ENCODE measurements at regions not wholly inside any gene's neighbourhood (a gene's known extent, or its start where the extent isn't known, plus 50 kb on each side); places are given as distances from the start of the nearest gene placed in this dataset.
"Not testable (repeated sequence)": the region's sequence is repeated elsewhere in the genome, so short reads cannot be mapped to it uniquely, and the experiment has no call there.

- DNase-seq = no peak
These were observed 183.8 kb upstream of the KCNMB2 start for GRCh38 chr3:178352326-178353005.

DNA sequence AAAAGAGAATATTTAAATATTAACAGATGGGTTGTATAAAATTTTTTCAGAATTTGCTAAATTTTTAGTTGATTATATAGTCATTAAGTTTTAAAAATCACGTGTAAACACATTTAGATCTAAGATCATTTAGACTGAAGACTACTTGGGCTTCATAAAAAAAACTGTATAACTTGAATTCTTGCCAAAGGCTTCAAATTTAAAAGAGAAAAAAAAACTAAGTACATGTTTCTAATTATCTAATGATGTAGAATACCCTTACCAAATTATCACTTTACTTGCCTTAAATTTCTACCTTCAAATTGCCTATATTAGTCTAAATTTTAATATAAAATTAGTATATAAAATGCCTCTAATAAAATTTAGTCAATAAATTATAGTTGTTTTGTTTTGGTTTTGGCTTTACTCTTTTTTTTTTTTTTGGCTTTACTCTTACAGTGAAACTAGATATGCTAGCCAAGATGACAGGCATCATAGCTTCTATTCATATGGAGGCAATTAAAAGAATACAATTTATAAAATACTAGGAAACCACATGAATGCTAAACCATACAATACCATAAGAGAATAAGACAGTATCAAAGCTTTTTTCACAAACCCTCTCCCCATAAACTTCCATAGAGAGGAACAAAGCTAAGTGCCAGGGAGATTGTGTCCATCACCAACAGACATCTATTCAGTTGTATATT is 183.1 kb upstream of the KCNMB2 start:
- no peak for DNase-seq

GRCh38 chr3:178359728-178360127 is 176.5 kb upstream of the KCNMB2 start:
- no peak for DNase-seq

- DNase-seq = not testable (repeated sequence)
These were observed 173.2 kb upstream of the KCNMB2 start for GRCh38 chr3:178363048-178363447.

DNA sequence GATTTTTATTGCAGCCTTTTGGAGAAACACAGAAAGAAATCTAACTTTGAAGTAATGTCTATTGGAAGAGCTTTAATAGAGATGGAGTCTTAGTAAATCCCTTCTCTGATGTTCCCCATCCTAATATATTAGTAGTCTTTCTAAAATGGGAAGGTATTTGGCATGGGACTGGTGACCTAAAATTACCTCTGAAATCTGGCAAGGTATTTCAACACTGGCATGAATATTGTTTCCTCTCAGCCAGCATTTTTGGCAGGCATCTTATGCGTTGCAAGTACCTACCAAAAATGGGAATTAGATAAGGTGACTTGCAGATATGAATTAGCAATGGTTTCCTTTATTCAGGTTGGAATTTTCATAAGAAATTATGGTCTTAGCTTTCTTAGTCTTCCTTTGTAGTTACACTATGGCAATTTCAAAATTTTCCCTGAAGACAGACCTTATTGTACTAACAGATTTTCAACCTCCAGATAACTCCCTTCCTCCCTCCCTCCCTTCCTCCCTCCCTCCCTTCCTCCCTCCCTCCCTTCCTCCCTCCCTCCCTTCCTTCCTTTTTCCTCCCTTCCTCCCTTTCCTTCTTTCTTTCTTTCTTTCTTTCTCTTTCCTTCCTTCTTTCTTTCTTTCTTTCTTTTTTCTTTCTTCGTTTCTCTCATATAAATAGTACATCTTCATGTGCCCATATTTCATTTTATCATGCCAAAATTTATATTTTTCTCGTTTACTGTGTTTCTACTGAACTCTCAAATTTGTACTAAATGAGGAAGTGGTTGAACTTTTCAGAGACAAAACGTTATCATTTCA is 168.2 kb upstream of the KCNMB2 start:
- DNase-seq = no peak

DNA sequence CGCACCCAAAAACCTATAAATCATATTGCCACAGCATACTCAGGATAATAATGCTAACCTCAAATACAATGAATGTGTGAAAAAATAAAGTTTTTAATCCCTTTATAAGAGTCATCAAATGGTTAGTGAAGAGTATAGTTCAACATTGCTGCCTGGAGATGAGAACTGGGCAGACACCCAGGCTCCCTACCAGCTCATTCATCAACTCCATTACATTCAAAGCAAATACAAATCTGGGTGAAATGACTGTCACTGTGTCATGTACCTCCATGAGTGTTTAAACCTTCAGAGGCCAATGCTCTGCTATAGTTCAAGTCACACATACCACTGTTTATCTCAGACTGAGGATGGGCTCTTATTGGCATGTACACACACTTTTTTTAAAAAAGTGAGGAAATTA is 167.2 kb upstream of the KCNMB2 start:
- no peak for DNase-seq

DNA sequence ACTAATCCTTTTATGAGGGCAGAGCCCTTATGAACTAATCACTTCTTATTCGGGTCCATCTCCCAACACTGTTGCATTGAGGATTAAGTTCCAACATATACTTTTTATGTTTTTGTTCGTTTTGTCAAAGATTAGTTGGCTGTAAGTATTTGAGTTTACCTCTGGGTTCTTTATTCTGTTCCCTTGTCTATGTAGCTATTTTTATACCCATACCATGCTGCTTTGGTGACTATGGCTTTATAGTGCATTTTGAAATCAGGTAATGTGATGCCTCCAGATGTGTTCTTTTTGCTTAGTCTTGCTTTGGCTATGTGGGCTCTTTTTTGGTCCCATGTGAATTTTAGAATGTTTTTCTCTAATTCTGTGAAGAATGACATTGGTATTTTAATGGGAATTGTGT is 166.4 kb upstream of the KCNMB2 start:
- DNase-seq = no peak

GRCh38 chr3:178370387-178370786 is 165.8 kb upstream of the KCNMB2 start:
- DNase-seq = no peak

DNA sequence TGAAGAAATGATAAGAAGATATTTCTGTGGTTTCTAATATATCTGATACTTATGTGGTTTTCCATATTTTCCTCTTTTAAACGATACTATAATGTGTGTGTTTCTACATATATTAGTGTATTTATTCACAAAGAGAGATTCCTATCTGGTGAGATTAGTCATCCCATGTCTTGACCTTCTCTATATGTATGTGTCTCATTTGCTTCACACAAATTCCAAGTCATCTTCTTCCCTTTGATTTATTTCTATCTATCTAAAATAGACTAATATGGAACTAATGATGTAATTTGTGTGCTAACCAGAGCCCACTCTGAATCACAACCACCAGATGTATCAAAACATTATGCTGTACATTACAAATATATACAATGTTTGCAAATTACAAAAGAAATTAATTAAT is 154.7 kb upstream of the KCNMB2 start:
- no peak for DNase-seq

GRCh38 chr3:178381971-178382448 is 154.2 kb upstream of the KCNMB2 start:
- DNase-seq = no peak

DNA sequence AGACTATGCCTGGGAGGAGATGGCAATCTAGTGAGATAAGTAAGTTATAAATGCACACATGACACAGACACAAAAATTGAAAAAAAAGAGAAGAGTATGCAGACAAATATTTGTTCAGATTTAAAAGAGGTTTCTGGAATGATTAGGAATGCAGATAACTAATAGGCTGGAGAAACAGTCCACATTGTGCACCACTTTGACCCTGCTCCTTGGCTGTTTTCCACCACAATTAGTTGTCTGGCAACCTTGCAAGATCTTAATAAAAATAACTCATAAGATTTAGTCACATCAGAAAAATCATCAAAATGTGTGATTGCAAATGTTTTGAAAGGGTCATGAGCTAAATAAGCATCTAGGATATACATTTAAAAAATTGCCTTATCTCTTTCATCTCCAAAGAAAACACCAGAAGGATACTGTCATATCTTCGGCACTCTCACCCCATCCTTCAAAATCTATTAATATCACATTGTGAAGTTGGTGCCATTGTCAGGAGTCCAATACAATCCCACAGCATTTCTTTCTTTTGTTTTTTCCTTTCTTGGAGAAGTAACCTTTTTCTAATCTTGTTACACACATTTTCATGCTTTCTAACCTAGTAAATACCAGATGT is 153.7 kb upstream of the KCNMB2 start:
- DNase-seq = no peak

GRCh38 chr3:178384321-178385230 is 151.7 kb upstream of the KCNMB2 start:
- no peak for DNase-seq

DNA sequence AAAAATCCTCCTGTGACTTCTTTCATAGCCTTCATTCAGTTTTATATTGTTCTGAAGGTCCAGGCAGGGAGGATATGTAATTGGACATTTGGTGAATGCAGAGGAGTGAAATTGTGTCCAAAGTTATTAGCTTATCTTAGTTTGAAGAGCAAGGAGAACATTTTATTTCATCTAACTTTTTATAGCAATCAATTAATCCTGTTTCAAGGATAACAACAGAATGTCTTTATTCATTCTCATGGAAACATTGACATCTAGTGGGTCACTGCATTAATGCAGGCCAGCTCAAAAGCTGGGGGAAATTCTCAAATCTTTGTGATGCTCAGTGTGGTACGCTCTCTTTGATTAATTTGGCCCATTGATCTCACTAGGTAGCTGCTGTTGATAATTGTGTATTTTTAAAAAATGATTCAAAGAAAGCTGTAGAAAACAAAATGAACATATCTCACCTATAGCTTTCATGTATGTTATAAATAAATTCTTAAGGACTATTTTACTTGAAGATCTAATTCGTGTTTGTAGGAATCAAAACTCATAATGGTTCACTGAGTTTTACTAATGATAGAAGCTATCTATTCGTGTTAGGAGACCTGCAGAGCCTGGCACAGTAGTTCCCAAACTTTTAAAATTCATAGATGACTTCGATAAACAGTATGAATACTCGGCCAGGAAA is 150.8 kb upstream of the KCNMB2 start:
- DNase-seq = peak; percentile 38

- DNase-seq = no peak
These were observed 149.8 kb upstream of the KCNMB2 start for GRCh38 chr3:178386401-178386800.

DNA sequence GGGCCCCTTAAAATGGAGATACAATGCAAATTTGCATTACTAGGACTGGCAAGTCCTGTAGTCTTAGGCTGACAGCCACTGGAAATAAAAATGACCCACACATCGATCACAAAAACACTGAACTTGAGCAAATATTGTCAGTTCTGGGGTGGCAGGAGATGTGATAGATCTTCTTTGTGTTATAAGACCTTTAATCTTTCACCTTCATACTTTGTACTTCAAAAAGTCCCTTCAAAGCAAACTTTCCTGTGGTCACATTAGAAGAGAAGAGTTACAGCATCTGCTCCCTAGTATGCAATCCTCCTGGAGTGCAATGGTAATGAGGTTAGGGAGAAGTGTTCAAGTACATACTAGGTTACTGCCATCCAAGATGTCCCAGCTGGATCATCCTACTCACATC is 149.4 kb upstream of the KCNMB2 start:
- no peak for DNase-seq

- DNase-seq = no peak
These were observed 147.8 kb upstream of the KCNMB2 start for GRCh38 chr3:178388473-178388872.

DNA sequence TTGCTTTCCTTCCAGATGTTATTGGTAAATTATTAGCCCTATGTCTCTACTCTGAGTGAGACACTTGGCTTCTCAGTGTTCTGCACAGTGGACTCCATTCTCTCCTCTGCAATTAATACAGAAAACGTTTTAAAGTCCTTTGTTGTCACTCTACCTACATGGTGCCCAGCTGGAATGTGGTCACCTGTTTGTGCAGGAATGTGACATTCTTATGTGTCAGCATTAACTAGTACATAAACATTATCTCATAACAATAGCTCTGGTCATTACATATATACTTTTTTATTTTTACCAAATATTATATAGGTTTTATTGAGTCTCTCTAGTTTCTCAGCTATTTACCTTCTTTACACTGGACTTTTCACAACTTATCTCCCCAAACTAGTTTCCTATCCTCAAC is 147.0 kb upstream of the KCNMB2 start:
- DNase-seq = no peak

DNA sequence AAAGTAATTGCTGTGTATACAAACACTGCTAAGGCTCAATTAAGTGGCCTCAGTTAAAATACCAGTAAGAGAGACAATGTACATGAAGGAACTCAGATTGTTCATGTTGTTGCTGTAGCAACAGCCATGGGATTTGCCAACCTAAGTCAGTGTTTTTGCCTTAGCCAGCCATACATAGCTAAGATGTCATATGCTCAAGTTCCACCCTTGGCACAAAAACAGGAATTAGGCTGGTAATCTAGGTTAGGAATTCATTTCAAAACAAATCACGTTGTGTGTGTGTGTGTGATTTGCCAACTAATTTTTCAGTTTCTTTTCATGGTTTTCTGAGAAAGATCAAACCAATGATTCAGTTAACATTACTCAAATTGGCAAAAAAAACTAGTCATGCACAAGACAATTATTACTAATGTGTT is 143.7 kb upstream of the KCNMB2 start:
- DNase-seq = no peak

GRCh38 chr3:178393146-178393545 is 143.1 kb upstream of the KCNMB2 start:
- DNase-seq = no peak

- DNase-seq = no peak
These were observed 142.4 kb upstream of the KCNMB2 start for GRCh38 chr3:178393824-178394223.

DNA sequence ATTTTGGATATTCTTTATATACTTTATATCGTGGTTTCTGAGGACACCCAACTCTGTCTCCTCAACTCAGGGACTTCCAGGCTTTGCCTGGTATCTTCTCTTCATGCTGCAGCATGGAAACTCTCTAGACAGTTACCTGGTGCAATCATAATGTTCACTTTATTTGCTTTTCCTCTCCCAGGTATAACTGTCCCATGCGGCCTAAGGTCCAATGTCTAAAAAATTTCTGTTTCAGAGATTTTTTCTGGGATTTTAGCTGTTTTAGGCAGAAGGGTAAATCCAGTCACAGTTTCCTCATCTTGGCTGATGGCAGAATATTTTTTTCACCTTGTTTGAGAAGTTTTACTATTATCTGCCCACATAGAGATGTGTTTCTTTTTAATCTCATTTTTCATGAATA is 139.9 kb upstream of the KCNMB2 start:
- no peak for DNase-seq

- no peak for DNase-seq
These were observed 139.0 kb upstream of the KCNMB2 start for GRCh38 chr3:178397202-178397601.
